K562 (cell line): ENCODE measurements at regions not wholly inside any gene's neighbourhood (a gene's known extent, or its start where the extent isn't known, plus 50 kb on each side); places are given as distances from the start of the nearest gene placed in this dataset.

Experiments
- CC2D1A ChIP-seq: fragments of 450-650 bp; IDR thresholded peaks from 2 replicates; pipeline ENCODE4 v1.6.1; 2017; ENCODE audit warnings: mild to moderate bottlenecking
- DPF2 ChIP-seq: fragments of 450-650 bp; IDR thresholded peaks from 2 replicates; pipeline ENCODE4 v1.6.1; 2016
- ELK1 ChIP-seq: sonication (generic); formaldehyde crosslinking; IDR thresholded peaks from 2 replicates; pipeline ENCODE4 v1.8.1; 2022; ENCODE audit warnings: missing genetic modification reagents
- NFXL1 ChIP-seq: fragments of 450-650 bp; formaldehyde crosslinking; IDR thresholded peaks from 2 replicates; pipeline ENCODE4 v1.4.0; 2021; ENCODE audit warnings: mild to moderate bottlenecking
- POLR2A ChIP-seq: fragments of 450-650 bp; conservative IDR thresholded peaks from 2 replicates; pipeline ENCODE4 v1.6.1; 2016
- ZNF778 ChIP-seq: fragments of 450-650 bp; formaldehyde crosslinking; IDR thresholded peaks from 2 replicates; pipeline ENCODE4 v1.4.0; 2020; ENCODE audit warnings: mild to moderate bottlenecking, moderate library complexity
- ZNF79 ChIP-seq: fragments of 250-450 bp; sonication (Bioruptor Pico); IDR thresholded peaks from 2 replicates; pipeline ENCODE4 v1.4.0; 2020; ENCODE audit warnings: low read depth, mild to moderate bottlenecking, moderate library complexity
- TF ChIP-seq, protein P1 (sequence below), 3 experiments: IDR thresholded peaks in 2 of 3; conservative IDR thresholded peaks in 1 of 3; 2 replicates each; pipeline ENCODE4 v1.5.1; 2011 to 2012; ENCODE audit warnings: low read length in 3 of 3, mild to moderate bottlenecking in 3 of 3, control low read depth in 2 of 3, improper control_type of control experiment in 1 of 3, inconsistent platforms in 1 of 3, low read depth in 1 of 3, mixed read lengths in 1 of 3, moderate library complexity in 1 of 3; ENCODE audit not compliant: insufficient read depth in 2 of 3

- TF ChIP-seq, protein P1, sequence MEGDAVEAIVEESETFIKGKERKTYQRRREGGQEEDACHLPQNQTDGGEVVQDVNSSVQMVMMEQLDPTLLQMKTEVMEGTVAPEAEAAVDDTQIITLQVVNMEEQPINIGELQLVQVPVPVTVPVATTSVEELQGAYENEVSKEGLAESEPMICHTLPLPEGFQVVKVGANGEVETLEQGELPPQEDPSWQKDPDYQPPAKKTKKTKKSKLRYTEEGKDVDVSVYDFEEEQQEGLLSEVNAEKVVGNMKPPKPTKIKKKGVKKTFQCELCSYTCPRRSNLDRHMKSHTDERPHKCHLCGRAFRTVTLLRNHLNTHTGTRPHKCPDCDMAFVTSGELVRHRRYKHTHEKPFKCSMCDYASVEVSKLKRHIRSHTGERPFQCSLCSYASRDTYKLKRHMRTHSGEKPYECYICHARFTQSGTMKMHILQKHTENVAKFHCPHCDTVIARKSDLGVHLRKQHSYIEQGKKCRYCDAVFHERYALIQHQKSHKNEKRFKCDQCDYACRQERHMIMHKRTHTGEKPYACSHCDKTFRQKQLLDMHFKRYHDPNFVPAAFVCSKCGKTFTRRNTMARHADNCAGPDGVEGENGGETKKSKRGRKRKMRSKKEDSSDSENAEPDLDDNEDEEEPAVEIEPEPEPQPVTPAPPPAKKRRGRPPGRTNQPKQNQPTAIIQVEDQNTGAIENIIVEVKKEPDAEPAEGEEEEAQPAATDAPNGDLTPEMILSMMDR (IDR thresholded peaks at IDR 0.05 in 2 of 3, conservative IDR thresholded peaks at IDR 0.05 in 1 of 3; ENCODE audit: insufficient read depth in 2 of 3, low read depth in 1 of 3, low read length in 3 of 3) = no peak
- no peak for TF ChIP-seq NFXL1 (CRISPR knock-in tag)
- no peak for TF ChIP-seq CC2D1A
- no peak for TF ChIP-seq POLR2A
- TF ChIP-seq ZNF778 (CRISPR knock-in tag) = no peak
- TF ChIP-seq ELK1 (CRISPR knock-in tag) = no peak
- no peak for TF ChIP-seq DPF2
- TF ChIP-seq ZNF79 = no peak
These were observed 140.9 kb downstream of the TPRA1 start for GRCh38 chr3:127449486-127450212.
